ENCODE measurements at regions not wholly inside any gene's neighbourhood (a gene's known extent, or its start where the extent isn't known, plus 50 kb on each side); places are given as distances from the start of the nearest gene placed in this dataset.

GRCh38 chr3:76842216-76842615, 197.7 kb upstream of the ROBO2 start:
- DNase-seq, result no peak

DNA sequence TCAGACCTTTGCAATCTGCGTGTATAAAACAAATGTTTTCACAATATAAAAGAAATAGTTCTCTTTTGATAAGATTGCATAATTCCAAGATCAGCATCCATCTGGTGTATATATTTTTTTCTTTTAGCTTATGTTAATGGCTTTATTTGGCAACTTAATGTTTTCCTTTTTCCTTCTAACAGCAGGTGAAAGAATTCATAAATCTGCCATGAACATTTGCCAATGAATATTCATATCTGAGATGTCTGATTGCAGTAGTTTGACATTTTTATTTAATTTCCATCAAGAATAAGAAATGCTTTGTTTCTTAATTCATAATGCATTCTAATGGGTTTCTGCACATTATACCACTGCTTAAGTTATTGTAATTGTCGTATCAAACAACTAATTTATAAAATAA, 184.4 kb upstream of the ROBO2 start:
- no peak for DNase-seq

- no peak for DNase-seq
Observed at GRCh38 chr3:76859596-76859995, 180.3 kb upstream of the ROBO2 start.

DNA sequence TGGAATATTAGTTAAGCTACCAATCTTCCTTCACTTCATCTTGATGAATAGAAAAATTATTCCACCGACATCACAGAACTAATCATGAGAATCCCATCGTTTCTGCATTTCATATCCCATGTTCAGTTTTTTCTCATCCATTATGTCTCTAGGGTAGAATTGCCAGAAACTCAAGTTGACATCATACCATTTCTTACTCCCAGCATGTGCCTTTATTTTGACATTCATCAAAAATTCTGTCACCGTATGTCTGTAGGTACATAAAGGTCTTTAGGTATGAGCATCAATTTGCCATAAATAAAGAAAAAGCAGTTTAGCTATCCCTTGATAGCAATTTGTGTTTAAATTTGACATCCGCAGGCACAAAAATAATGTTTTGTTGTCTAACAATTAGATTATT, 175.5 kb upstream of the ROBO2 start:
- DNase-seq, result no peak

- no peak for DNase-seq
Observed at GRCh38 chr3:76866729-76867408, 173.0 kb upstream of the ROBO2 start.

DNA sequence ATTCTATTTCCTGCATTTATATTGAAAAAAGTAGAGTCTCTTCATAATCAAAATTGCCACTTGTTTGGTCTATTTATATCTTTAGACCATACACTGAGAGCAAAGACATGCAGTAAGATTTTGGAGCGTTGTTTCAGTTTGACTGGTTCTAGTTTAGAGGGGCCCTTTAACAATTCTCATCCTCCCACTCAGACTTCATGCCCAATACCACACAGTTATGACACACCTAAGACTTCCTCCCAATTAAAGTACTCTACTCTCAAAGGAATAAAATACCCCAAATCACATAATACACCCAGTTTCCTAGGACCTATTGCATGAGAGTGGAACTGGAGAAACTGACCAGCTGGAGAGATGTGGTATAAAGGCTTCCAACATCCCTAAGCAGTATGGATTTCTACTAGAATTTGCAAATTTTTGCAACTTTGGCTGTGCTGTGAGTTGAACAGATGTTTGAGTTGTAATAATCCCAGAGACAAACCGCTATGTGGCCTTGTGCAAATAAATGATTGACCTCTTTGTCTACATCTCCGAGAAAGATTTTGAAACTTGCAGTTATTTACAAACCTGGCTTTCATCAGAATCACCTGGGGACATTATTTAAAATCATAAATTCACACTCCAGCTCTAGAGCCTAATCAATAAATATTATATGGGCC, 170.0 kb upstream of the ROBO2 start:
- no peak for DNase-seq

DNA sequence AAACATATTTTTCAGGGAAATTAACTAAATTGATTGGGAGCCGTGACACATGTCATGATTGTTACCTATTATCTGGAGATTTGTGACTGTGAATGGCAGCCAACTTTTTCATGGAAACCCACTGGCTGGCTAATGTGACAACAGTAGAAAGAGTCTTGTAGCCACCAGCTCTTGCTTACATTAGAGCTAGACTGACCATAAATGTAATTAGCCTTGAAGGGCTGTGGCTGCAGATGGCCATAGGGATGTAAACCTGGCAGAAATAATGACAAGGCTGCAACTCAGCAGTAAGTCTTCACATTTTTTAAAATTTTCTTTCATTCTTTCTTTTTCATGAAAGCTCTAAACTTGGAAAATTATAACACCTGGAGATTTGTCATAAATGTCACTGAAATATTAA, 168.2 kb upstream of the ROBO2 start:
- no peak for DNase-seq

DNA sequence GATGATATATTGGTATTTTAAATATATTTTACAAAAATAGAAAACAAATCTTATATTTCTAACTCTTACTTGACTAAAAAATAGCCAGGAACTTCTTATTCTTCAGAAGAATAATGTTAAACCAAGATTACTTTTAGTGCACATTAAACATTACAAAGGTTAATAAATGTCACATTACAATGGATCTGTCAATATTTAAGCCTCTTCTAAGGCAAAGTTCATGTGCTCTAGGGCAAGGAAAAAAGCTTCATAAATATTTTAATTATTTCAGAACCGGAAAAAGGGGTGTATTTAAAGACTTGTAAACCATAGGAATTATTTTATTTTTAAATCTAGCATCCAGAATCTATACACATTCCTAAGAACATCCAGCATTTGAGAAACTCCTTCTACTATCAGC, 166.9 kb upstream of the ROBO2 start:
- no peak for DNase-seq

GRCh38 chr3:76873532-76874242, 166.2 kb upstream of the ROBO2 start:
- no peak for DNase-seq

- no peak for DNase-seq
Observed at GRCh38 chr3:76879959-76880358, 159.9 kb upstream of the ROBO2 start.

- DNase-seq, result no peak
Observed at GRCh38 chr3:76886761-76887500, 153.0 kb upstream of the ROBO2 start.

DNA sequence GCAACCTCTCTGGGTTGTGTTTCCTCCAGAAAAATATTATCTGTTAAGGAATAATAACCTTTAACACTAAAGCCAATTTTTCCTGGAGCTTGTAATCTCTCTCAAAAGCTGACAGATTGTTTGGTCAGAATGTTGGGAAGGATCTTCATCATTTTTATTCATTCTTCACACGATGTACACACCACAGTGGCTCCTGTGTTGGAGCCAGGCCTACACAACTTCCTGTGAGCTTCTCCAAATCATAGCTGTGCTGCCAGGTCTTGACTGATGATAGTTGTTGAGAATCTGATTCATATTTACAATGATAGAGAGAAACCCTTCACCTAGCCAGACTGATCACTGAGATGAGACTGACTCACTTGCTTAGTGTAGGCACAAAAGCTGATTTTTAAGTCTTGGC, 151.0 kb upstream of the ROBO2 start:
- DNase-seq, result no peak

GRCh38 chr3:76889911-76890310, 150.0 kb upstream of the ROBO2 start:
- no peak for DNase-seq

- DNase-seq, result no peak
Observed at GRCh38 chr3:76897076-76897475, 142.8 kb upstream of the ROBO2 start.

- DNase-seq, result no peak
Observed at GRCh38 chr3:76900596-76900995, 139.3 kb upstream of the ROBO2 start.

DNA sequence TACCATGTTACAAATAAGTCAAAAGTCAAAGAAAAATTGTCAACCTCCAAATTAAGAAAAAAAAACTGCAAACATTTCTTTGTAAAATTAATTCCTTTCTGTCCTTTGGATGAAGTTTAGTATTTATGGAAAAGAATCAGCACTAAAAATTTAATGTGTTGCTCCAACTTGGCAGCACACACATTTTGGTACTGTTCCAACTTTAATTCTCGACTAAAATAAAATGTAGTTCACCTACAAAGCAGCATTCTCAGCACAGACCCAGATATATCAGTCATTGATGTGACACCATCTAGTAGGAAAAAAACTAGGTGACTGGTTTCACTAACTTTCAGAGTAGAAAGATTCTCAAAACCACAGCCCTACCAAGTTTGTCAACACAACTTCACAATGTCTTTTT, 131.7 kb upstream of the ROBO2 start:
- DNase-seq, result no peak

GRCh38 chr3:76912841-76913383, 127.0 kb upstream of the ROBO2 start:
- DNase-seq, result no peak

GRCh38 chr3:76917436-76917835, 122.5 kb upstream of the ROBO2 start:
- DNase-seq, result no peak

GRCh38 chr3:76920511-76920910, 119.4 kb upstream of the ROBO2 start:
- DNase-seq, result no peak

- no peak for DNase-seq
Observed at GRCh38 chr3:76923485-76923884, 116.4 kb upstream of the ROBO2 start.

DNA sequence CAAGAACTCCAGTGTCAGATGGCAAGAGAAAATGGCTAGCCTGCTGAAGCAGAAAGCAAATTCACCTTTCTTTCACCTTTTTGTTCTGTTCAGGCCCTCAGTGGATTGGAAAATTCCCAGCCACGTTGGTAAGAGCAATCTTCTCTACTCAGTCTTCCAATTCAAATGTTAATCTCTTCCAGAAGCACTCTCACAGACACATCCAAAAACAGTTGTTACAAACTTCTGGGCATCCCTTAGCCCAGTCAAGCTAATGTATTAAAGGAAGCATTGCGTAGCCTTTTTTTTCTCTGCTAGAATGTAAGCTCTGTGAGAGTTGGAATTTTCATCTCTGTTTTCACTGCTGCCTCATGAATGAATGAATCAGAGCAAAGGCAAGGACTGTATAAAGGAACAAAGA, 109.2 kb upstream of the ROBO2 start:
- DNase-seq, result no peak

DNA sequence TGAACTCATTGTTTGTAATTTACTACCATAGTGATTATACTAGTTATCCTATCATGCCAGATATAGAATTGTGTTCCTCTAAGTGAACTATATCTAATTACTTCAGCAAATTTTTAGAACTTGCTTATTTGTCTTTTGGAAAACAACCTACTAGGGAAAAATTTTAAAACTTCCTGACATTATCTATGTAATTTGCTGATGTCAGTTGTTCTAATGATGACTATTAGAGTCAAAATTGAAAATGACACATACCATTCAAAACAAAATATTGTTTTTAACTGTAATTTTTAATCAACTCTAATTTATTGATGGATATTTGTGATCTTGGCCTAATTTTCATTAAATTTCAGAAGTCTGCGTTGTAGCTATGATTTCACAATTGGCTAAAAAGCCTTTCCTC, 106.7 kb upstream of the ROBO2 start:
- no peak for DNase-seq

DNA sequence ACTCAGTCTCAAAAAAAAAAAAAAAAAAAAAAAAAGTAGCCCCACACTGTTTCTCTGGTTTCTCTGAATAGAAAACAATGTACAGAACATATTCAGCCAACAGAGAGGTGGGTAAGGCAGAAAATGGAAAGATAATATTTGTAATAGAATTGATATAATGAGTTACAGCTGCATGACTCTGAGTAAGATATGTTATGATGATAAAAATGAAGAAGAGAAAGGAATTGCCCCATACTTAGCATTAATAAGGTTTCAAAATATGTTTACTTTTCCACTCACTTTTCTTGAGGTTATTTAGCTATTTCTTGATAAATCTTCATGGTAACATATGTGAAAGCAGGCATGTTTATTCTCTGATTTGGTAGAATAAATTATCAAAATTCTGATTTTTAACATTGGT, 100.9 kb upstream of the ROBO2 start:
- no peak for DNase-seq
